H9 (cell line): ENCODE measurements at regions not wholly inside any gene's neighbourhood (a gene's known extent, or its start where the extent isn't known, plus 50 kb on each side); places are given as distances from the start of the nearest gene placed in this dataset.

Source experiments
- DNase-seq: peaks from one replicate; pipeline ENCODE4 v3.0.0-alpha.2; 2017
- H2AFZ ChIP-seq: one replicate; pipeline ENCODE4 v1.6.1; 2013; ENCODE audit warnings: mild to moderate bottlenecking, low read length, control low read depth, moderate library complexity
- H2AK5ac ChIP-seq: 2 replicates; pipeline ENCODE4 v1.6.1; 2013; ENCODE audit warnings: low read length, control low read depth, mixed read lengths; ENCODE audit not compliant: insufficient read length
- H2BK120ac ChIP-seq: one replicate; pipeline ENCODE4 v1.6.1; 2013; ENCODE audit warnings: low read depth, mild to moderate bottlenecking, low read length, control low read depth, inconsistent platforms; ENCODE audit not compliant: poor library complexity, severe bottlenecking
- H2BK12ac ChIP-seq: 2 replicates; pipeline ENCODE4 v1.6.1; 2013; ENCODE audit warnings: low read length, control low read depth, mixed read lengths, low read depth; ENCODE audit not compliant: insufficient read length
- H2BK15ac ChIP-seq: 2 replicates; pipeline ENCODE4 v1.6.1; 2013; ENCODE audit warnings: low read depth, low read length, control low read depth
- H2BK20ac ChIP-seq: one replicate; pipeline ENCODE4 v1.6.1; 2013; ENCODE audit warnings: low read depth, mild to moderate bottlenecking, low read length, control low read depth, inconsistent platforms; ENCODE audit not compliant: poor library complexity, severe bottlenecking
- H2BK5ac ChIP-seq: 2 replicates; pipeline ENCODE4 v1.6.1; 2013; ENCODE audit warnings: low read length, control low read depth, mixed read lengths; ENCODE audit not compliant: insufficient read length
- H3K14ac ChIP-seq: 2 replicates; pipeline ENCODE4 v1.6.1; 2013; ENCODE audit warnings: low read length, control low read depth; ENCODE audit not compliant: insufficient read depth
- H3K18ac ChIP-seq: 2 replicates; pipeline ENCODE4 v1.6.1; 2013; ENCODE audit warnings: low read depth, mild to moderate bottlenecking, mixed read lengths, low read length, control low read depth; ENCODE audit not compliant: insufficient read length
- H3K23ac ChIP-seq: 2 replicates; pipeline ENCODE4 v1.6.1; 2013; ENCODE audit warnings: low read length, control low read depth, mixed read lengths, low read depth; ENCODE audit not compliant: insufficient read length
- H3K23me2 ChIP-seq: 2 replicates; pipeline ENCODE4 v1.6.1; 2013; ENCODE audit warnings: low read depth, mild to moderate bottlenecking, mixed read lengths, low read length, control low read depth; ENCODE audit not compliant: insufficient read length, poor library complexity, severe bottlenecking
- H3K27ac ChIP-seq: 2 replicates; pipeline ENCODE4 v1.5.1; 2013; ENCODE audit warnings: low read length, control low read depth, mixed read lengths, low read depth; ENCODE audit not compliant: insufficient read length
- H3K27me3 ChIP-seq: 2 replicates; pipeline ENCODE4 v1.6.1; 2013; ENCODE audit warnings: low read length, control low read depth, inconsistent platforms; ENCODE audit not compliant: insufficient read depth
- H3K4ac ChIP-seq: 2 replicates; pipeline ENCODE4 v1.6.1; 2013; ENCODE audit warnings: low read depth, mild to moderate bottlenecking, control low read depth, inconsistent platforms, low read length, moderate library complexity
- H3K4me1 ChIP-seq: 2 replicates; pipeline ENCODE4 v1.6.1; 2013; ENCODE audit warnings: low read length, control low read depth, inconsistent platforms; ENCODE audit not compliant: insufficient read depth
- H3K4me2 ChIP-seq: 2 replicates; pipeline ENCODE4 v1.6.1; 2013; ENCODE audit warnings: low read length, control low read depth, mixed read lengths; ENCODE audit not compliant: insufficient read length, insufficient read depth
- H3K56ac ChIP-seq: 2 replicates; pipeline ENCODE4 v1.6.1; 2013; ENCODE audit warnings: low read depth, mild to moderate bottlenecking, mixed read lengths, low read length, control low read depth; ENCODE audit not compliant: insufficient read length
- H3K79me1 ChIP-seq: 2 replicates; pipeline ENCODE4 v1.6.1; 2013; ENCODE audit warnings: low read depth, mild to moderate bottlenecking, moderate library complexity, low read length, control low read depth, inconsistent platforms; ENCODE audit not compliant: insufficient read depth, poor library complexity, severe bottlenecking
- H3K79me2 ChIP-seq: 2 replicates; pipeline ENCODE4 v1.6.1; 2013; ENCODE audit warnings: low read length, control low read depth, inconsistent platforms; ENCODE audit not compliant: insufficient read depth
- H3K9ac ChIP-seq: 2 replicates; pipeline ENCODE4 v1.6.1; 2013; ENCODE audit warnings: low read length, control low read depth, mixed read lengths; ENCODE audit not compliant: insufficient read length; ENCODE audit errors: extremely low read depth
- H3K9me3 ChIP-seq: one replicate; pipeline ENCODE4 v1.6.1; 2013; ENCODE audit warnings: low read depth, low read length, inconsistent platforms; ENCODE audit not compliant: control insufficient read depth
- H3T11ph ChIP-seq: one replicate; pipeline ENCODE4 v1.6.1; 2013; ENCODE audit warnings: mild to moderate bottlenecking, low read length, control low read depth, inconsistent platforms
- H4K20me1 ChIP-seq: one replicate; pipeline ENCODE4 v1.6.1; 2013; ENCODE audit not compliant: control insufficient read depth, insufficient read length, insufficient read depth
- H4K5ac ChIP-seq: 2 replicates; pipeline ENCODE4 v1.6.1; 2013; ENCODE audit warnings: low read depth, mild to moderate bottlenecking, mixed read lengths, low read length, control low read depth; ENCODE audit not compliant: insufficient read length
- H4K8ac ChIP-seq: replicated peaks from 2 replicates; pipeline ENCODE4 v1.6.1; 2013; ENCODE audit warnings: low read length, control low read depth, mixed read lengths, low read depth; ENCODE audit not compliant: insufficient read length
- H4K91ac ChIP-seq: 2 replicates; pipeline ENCODE4 v1.6.1; 2013; ENCODE audit warnings: low read depth, mild to moderate bottlenecking, moderate library complexity, mixed read lengths, low read length, control low read depth; ENCODE audit not compliant: insufficient read length
- H3K27ac Mint-ChIP-seq, 3 experiments: 2 replicates in 2 of 3; 3 replicates in 1 of 3; pipeline ENCODE4 v1.8.0; 2020 to 2021; ENCODE audit warnings: mixed read lengths in 3 of 3, mild to moderate bottlenecking in 1 of 3, moderate library complexity in 1 of 3
- H3K27me3 Mint-ChIP-seq: 2 replicates; pipeline ENCODE4 v1.8.0; 2021; ENCODE audit warnings: low read depth, mild to moderate bottlenecking, moderate library complexity, mixed read lengths
- H3K36me3 Mint-ChIP-seq, 3 experiments: 2 replicates in 2 of 3; 3 replicates in 1 of 3; pipeline ENCODE4 v1.8.0; 2020 to 2021; ENCODE audit warnings: low read depth in 3 of 3, mixed read lengths in 3 of 3; ENCODE audit not compliant: insufficient read depth in 1 of 3
- H3K4me1 Mint-ChIP-seq, 2 experiments: 2 replicates each; pipeline ENCODE4 v1.8.0; 2020; ENCODE audit warnings: mixed read lengths in 2 of 2
- H3K4me3 Mint-ChIP-seq, 2 experiments: 2 replicates in 1 of 2; 3 replicates in 1 of 2; pipeline ENCODE4 v1.8.0; 2020 to 2021; ENCODE audit warnings: mild to moderate bottlenecking in 2 of 2, mixed read lengths in 2 of 2, moderate library complexity in 1 of 2
- H3K9me3 Mint-ChIP-seq, 2 experiments: 2 replicates in 1 of 2; 3 replicates in 1 of 2; pipeline ENCODE4 v1.8.0; 2020; ENCODE audit warnings: mild to moderate bottlenecking in 2 of 2, mixed read lengths in 2 of 2, moderate library complexity in 1 of 2
- CTCF ChIP-seq: fragments of 200-600 bp; sonication (generic); conservative IDR thresholded peaks from 3 replicates; pipeline ENCODE4 v1.8.0; 2021; ENCODE audit warnings: antibody characterized with exemption, mild to moderate bottlenecking
- WGBS: extraction: QIAGEN DNeasy Blood & Tissue Kit; methylation state at CpG from one replicate; pipeline ENCODE4 v1.1.7; 2013; ENCODE audit warnings: missing lambda C conversion rate, low lambda C conversion rate, mixed read lengths; ENCODE audit not compliant: insufficient read length; ENCODE audit errors: extremely low coverage; 5-methylcytosine and 5-hydroxymethylcytosine counted together

- Histone ChIP-seq H3K27ac (no peak overlapping the region), H2BK5ac (no peak overlapping the region), H3K18ac (no peak overlapping the region), H4K8ac (no peak overlapping the region), H3K23ac (no peak overlapping the region), H2BK120ac (no peak overlapping the region), H4K5ac (no peak overlapping the region), H3K56ac (no peak overlapping the region), H4K91ac (no peak overlapping the region), H4K20me1 (no peaks in the 10 kb centered on the region), H3K4me1 (no peaks in the 10 kb centered on the region), H3T11ph (no peak overlapping the region), H3K79me1 (no peaks in the 10 kb centered on the region), H3K4ac (no peak overlapping the region), H3K23me2 (no peaks in the 10 kb centered on the region), H3K4me2 (no peak overlapping the region), H2BK15ac (no peak overlapping the region), H3K9ac (no peak overlapping the region), H3K27me3 (no peaks in the 10 kb centered on the region), H3K14ac (no peak overlapping the region), H2BK12ac (no peak overlapping the region), H3K9me3 (no peaks in the 10 kb centered on the region), H2AK5ac (no peak overlapping the region), H2AFZ (no peak overlapping the region), H2BK20ac (no peak overlapping the region), H3K79me2 (no peaks in the 10 kb centered on the region)
- DNase-seq = no peak
- no CpG with 5 or more reads among the region's 1 CpG for WGBS
- Mint-ChIP-seq H3K36me3 (peaks cover 4 to 12% (median 7%) of the 10 kb centered on the region in 3 experiments; a peak in 6 of 7 replicates), H3K27me3 (no peaks in the 10 kb centered on the region), H3K9me3 (peaks cover 7 to 21% of the 10 kb centered on the region in 2 experiments), H3K4me3 (no peak overlapping the region), H3K4me1 (no peaks in the 10 kb centered on the region), H3K27ac (no peak overlapping the region)
- TF ChIP-seq CTCF = no peak
Observed at GRCh38 chr13:67557118-67557517, 327.0 kb upstream of the PCDH9 start.
